OCI-LY3 (cell line): ENCODE measurements at regions not wholly inside any gene's neighbourhood (a gene's known extent, or its start where the extent isn't known, plus 50 kb on each side); places are given as distances from the start of the nearest gene placed in this dataset.

Experiments used
- H2AFZ ChIP-seq: fragments of 200-600, 300-600 bp; shearing (Covaris generic); 2 replicates; pipeline ENCODE4 v1.6.0; 2014; ENCODE audit warnings: antibody characterized with exemption, low read depth, low read length
- H3K27ac ChIP-seq: fragments of 200-600, 300-600 bp; sonication (generic); 2 replicates; pipeline ENCODE4 v1.5.1; 2014; ENCODE audit warnings: mild to moderate bottlenecking, low read length, moderate library complexity, mixed read lengths
- H3K27me3 ChIP-seq: fragments of 200-600, 300-600 bp; sonication (generic); 2 replicates; pipeline ENCODE4 v1.6.1; 2014; ENCODE audit warnings: low read depth, low read length, mixed read lengths
- H3K36me3 ChIP-seq: fragments of 200-600, 300-600 bp; sonication (generic); replicated peaks from 2 replicates; pipeline ENCODE3; 2014; ENCODE audit warnings: low read depth, low read length, mixed read lengths
- H3K4me1 ChIP-seq: fragments of 300-600, 200-600 bp; sonication (generic); 2 replicates; pipeline ENCODE4 v1.6.1; 2014; ENCODE audit warnings: low read length, mixed read lengths
- H3K4me2 ChIP-seq: fragments of 200-600, 300-600 bp; sonication (generic); 2 replicates; pipeline ENCODE4 v1.6.1; 2014; ENCODE audit warnings: low read length, mixed read lengths
- H3K4me3 ChIP-seq: fragments of 300-600, 200-600 bp; sonication (generic); 2 replicates; pipeline ENCODE4 v1.5.1; 2014; ENCODE audit warnings: antibody characterized with exemption, mild to moderate bottlenecking, low read length, moderate library complexity
- H3K79me2 ChIP-seq: fragments of 300-600, 200-600 bp; shearing (Covaris generic); 2 replicates; pipeline ENCODE4 v1.6.1; 2014; ENCODE audit warnings: mild to moderate bottlenecking, low read length, mixed read lengths
- H3K9ac ChIP-seq: fragments of 300-600, 200-600 bp; shearing (Covaris generic); 2 replicates; pipeline ENCODE4 v1.6.0; 2014; ENCODE audit warnings: mild to moderate bottlenecking, low read length, moderate library complexity
- H3K9me3 ChIP-seq: fragments of 200-600, 300-600 bp; shearing (Covaris generic); 2 replicates; pipeline ENCODE4 v1.6.1; 2014; ENCODE audit warnings: low read length, mixed read lengths; ENCODE audit not compliant: insufficient read depth
- H4K20me1 ChIP-seq: fragments of 200-600, 300-600 bp; sonication (generic); 2 replicates; pipeline ENCODE4 v1.6.1; 2016; ENCODE audit warnings: low read length, mixed read lengths; ENCODE audit not compliant: insufficient read depth
- CTCF ChIP-seq: fragments of 200-600, 300-600 bp; sonication (generic); IDR thresholded peaks from 2 replicates; pipeline ENCODE4 v1.5.1; 2014; ENCODE audit warnings: antibody characterized with exemption, low read length, low read depth
- EZH2phosphoT487 ChIP-seq: fragments of 200-600 bp; shearing (Covaris generic); IDR thresholded peaks from 2 replicates; pipeline ENCODE4 v1.6.1; 2018; ENCODE audit warnings: antibody characterized with exemption, mixed run types, low read depth

- no peak for TF ChIP-seq CTCF
- TF ChIP-seq EZH2phosphoT487: no peak
- Histone ChIP-seq H3K27me3 (peaks cover 10% of the 10 kb centered on the region; the same call in 1 of the 2 replicates), H3K4me2 (no peak overlapping the region), H3K9me3 (no peaks in the 10 kb centered on the region), H3K4me3 (no peak overlapping the region), H3K27ac (no peak overlapping the region), H4K20me1 (no peaks in the 10 kb centered on the region), H3K4me1 (no peaks in the 10 kb centered on the region), H2AFZ (no peak overlapping the region), H3K79me2 (no peaks in the 10 kb centered on the region), H3K36me3 (no peaks in the 10 kb centered on the region), H3K9ac (no peak overlapping the region)
Observed at GRCh38 chr12:68387338-68387737, 55.2 kb upstream of the MDM1 start.

- H3K4me3 ChIP-seq: no peak overlapping the region
- H3K36me3 ChIP-seq: no peaks in the 10 kb centered on the region
- no peak overlapping the region for H3K9ac ChIP-seq
- H2AFZ ChIP-seq: no peak overlapping the region
- TF ChIP-seq EZH2phosphoT487 (no peak), CTCF (no peak)
- no peaks in the 10 kb centered on the region for H4K20me1 ChIP-seq
- H3K9me3 ChIP-seq: no peaks in the 10 kb centered on the region
- H3K4me1 ChIP-seq: no peaks in the 10 kb centered on the region
- peaks cover 10% of the 10 kb centered on the region; the same call in 1 of the 2 replicates for H3K27me3 ChIP-seq
- no peak overlapping the region for H3K27ac ChIP-seq
- no peaks in the 10 kb centered on the region for H3K79me2 ChIP-seq
- no peak overlapping the region for H3K4me2 ChIP-seq
Observed at GRCh38 chr12:68389305-68389704, 57.1 kb upstream of the MDM1 start.

GRCh38 chr12:68391937-68392336 lies 59.8 kb upstream of the MDM1 start:
- TF ChIP-seq EZH2phosphoT487 (no peak), CTCF (no peak)
- H3K36me3 ChIP-seq: no peaks in the 10 kb centered on the region
- no peaks in the 10 kb centered on the region for H3K4me1 ChIP-seq
- H3K9ac ChIP-seq: no peak overlapping the region
- no peaks in the 10 kb centered on the region for H3K79me2 ChIP-seq
- H2AFZ ChIP-seq: no peak overlapping the region
- no peak overlapping the region for H3K27ac ChIP-seq
- H4K20me1 ChIP-seq: no peaks in the 10 kb centered on the region
- H3K4me3 ChIP-seq: no peak overlapping the region
- no peaks in the 10 kb centered on the region for H3K27me3 ChIP-seq
- no peak overlapping the region for H3K4me2 ChIP-seq
- no peaks in the 10 kb centered on the region for H3K9me3 ChIP-seq

GRCh38 chr12:68392376-68392775 lies 60.2 kb upstream of the MDM1 start:
- Histone ChIP-seq H3K9ac (no peak overlapping the region), H3K4me1 (no peaks in the 10 kb centered on the region), H3K9me3 (no peaks in the 10 kb centered on the region), H3K27ac (no peak overlapping the region), H4K20me1 (no peaks in the 10 kb centered on the region), H3K36me3 (no peaks in the 10 kb centered on the region), H3K79me2 (no peaks in the 10 kb centered on the region), H3K27me3 (no peaks in the 10 kb centered on the region), H3K4me2 (no peak overlapping the region), H2AFZ (no peak overlapping the region), H3K4me3 (no peak overlapping the region)
- TF ChIP-seq CTCF (no peak), EZH2phosphoT487 (no peak)
